OCI-LY1 (cell line): ENCODE measurements at regions not wholly inside any gene's neighbourhood (a gene's known extent, or its start where the extent isn't known, plus 50 kb on each side); places are given as distances from the start of the nearest gene placed in this dataset.

Experiments used
- EZH2 ChIP-seq: fragments of 200-600 bp; sonication (generic), shearing (Covaris generic); IDR thresholded peaks from 2 replicates; pipeline ENCODE4 v1.8.0; 2017; ENCODE audit warnings: borderline replicate concordance, mixed run types, mild to moderate bottlenecking, antibody characterized with exemption, low read length, moderate library complexity, mixed read lengths
- TF ChIP-seq, protein P1 (sequence below): fragments of 200-600 bp; sonication (generic), shearing (Covaris generic); IDR thresholded peaks from 2 replicates; pipeline ENCODE4 v1.5.1; 2017; ENCODE audit warnings: mild to moderate bottlenecking, antibody characterized with exemption, low read length, moderate library complexity, mixed read lengths

DNA sequence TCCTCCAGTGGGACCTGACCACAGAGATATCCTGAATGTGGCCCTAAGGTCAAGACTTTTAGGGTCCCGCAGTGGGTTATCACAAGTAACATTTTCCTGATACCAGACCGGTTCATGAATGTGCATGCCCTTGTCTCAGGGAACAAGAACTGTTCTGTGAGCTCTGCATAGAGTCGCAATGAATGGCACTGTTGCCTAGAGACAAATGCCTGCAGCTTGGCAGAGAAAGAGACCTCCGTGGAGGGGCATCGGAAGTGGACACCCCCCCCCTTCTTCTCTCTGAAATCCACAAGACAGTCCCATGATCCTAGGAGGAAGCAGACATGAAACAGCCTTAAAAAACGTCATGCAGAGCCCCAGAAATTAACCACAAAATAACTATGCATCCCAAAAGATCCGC, 714.4 kb upstream of the TSPY4 start:
- TF ChIP-seq EZH2, result no peak
- TF ChIP-seq, protein P1, sequence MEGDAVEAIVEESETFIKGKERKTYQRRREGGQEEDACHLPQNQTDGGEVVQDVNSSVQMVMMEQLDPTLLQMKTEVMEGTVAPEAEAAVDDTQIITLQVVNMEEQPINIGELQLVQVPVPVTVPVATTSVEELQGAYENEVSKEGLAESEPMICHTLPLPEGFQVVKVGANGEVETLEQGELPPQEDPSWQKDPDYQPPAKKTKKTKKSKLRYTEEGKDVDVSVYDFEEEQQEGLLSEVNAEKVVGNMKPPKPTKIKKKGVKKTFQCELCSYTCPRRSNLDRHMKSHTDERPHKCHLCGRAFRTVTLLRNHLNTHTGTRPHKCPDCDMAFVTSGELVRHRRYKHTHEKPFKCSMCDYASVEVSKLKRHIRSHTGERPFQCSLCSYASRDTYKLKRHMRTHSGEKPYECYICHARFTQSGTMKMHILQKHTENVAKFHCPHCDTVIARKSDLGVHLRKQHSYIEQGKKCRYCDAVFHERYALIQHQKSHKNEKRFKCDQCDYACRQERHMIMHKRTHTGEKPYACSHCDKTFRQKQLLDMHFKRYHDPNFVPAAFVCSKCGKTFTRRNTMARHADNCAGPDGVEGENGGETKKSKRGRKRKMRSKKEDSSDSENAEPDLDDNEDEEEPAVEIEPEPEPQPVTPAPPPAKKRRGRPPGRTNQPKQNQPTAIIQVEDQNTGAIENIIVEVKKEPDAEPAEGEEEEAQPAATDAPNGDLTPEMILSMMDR, result no peak
